Activated CD8-positive, alpha-beta memory T cell treated with anti-CD3 and anti-CD28 coated beads for 36 hours (primary cell): ENCODE measurements at regions not wholly inside any gene's neighbourhood (a gene's known extent, or its start where the extent isn't known, plus 50 kb on each side); places are given as distances from the start of the nearest gene placed in this dataset.

ENCODE experiments used
- CTCF ChIA-PET: fragments of 350-600 bp; sonication (Branson Sonifier 250); formaldehyde crosslinking; loops from one replicate; lab custom pipeline; 2021; ENCODE audit warnings: antibody characterized with exemption; lab: Charles Lee
- POLR2A ChIA-PET: fragments of 350-600 bp; sonication (Branson Sonifier 250); formaldehyde crosslinking; loops from one replicate; lab custom pipeline; 2021; ENCODE audit warnings: antibody characterized with exemption; lab: Charles Lee

DNA sequence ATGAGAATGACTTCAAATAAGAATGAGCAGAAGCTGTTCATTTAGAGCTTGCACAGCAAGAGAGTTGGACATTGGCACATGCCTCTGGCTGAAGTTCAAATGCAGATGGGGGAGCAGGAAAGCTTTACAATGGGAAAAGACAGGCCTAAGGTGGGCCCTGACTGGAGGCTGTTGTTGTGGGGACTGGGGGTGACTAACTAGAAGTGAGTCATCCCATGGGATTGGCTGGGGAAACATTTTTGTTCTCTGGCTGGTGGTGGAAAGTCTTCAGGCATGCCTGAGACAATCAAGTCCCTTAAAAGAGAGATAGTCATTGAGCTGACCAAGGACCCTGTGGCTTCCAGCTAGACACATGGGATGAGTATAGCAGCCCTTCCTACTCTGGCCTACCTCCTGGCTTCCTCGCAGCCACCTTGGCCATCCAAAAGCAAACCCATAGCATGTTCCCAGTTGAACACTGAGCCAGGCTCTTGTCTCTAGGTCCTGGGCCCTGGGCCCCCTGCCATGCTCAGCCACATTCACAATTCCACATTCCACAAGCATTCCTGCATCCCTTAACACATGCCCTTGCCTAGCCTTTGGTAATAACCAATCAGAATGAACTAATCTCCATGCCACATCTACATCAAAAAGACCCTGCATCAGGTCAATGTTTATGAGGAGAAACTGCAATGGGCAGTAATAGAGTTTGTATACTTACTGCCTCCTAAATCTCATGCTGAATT is 873.4 kb downstream of the NLGN4Y start:
- POLR2A ChIA-PET: no interaction called here
- CTCF ChIA-PET: no interaction called here

DNA sequence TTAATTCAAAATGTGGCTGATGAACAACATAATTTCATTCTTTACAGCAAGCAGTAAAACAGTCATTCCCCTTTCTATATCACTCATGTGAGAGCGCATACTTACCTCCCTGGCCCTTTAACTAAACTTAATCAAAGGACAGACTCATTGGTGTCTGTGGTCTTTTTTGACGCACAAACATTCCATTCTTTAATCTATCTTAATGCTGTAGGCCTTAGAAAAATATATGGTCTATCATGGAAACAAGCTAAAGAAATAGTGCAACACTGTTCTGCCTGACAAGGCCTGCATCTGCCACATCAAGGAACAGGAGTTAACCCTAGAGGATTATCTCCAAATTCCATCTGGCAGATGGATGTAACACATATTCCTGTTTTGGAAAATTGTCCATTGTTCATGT is 878.1 kb downstream of the NLGN4Y start:
- ChIA-PET POLR2A (no interaction called here), CTCF (no interaction called here)

GRCh38 chrY:15404551-15404950 is 880.2 kb downstream of the NLGN4Y start:
- CTCF ChIA-PET: no interaction called here
- POLR2A ChIA-PET: no interaction called here

- POLR2A ChIA-PET: no interaction called here
- CTCF ChIA-PET: no interaction called here
These were observed 890.8 kb downstream of the NLGN4Y start for GRCh38 chrY:15415165-15415564.

DNA sequence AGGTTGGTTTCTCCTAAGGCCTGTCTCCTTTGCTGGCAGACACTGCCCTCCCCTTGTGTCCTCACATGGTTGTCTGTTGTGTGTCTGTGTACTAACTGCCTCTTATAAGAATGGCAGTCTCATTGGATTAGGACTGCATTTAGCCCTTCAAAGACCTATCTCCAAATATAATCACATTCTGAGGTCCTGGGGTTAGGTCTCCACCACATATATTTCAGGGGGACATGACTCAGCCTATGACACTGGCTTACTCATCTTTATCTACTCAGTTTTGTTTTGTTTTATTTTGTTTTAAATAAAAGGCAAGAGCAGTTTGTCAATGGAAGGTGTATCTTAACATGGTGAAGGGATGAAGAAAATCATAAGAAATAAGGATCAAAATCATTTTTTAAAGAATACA is 894.3 kb downstream of the NLGN4Y start:
- ChIA-PET CTCF (no interaction called here), POLR2A (no interaction called here)

DNA sequence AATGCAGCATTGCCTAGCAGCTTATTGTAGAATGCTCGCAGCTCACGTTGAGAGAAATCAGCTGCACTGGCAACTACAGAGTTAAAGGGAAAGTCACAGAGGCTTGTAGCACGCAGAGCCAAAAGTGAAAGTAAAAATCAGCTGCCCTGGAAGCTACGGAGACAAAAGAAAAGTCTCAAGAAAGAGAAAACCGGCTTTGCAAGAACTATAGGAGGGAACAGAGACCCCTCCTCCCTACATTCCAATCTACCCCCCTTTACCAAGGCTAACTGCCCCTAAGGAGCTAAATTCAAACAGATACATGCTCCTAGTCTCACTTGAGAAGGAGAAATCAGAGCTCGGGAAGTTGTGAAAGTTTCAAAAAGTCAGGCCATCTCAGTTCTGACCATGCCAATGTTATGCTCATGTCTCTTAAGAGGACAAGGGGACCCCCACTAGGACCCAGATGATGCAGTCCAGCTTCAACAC is 900.4 kb downstream of the NLGN4Y start:
- CTCF ChIA-PET: no interaction called here
- POLR2A ChIA-PET: no interaction called here

DNA sequence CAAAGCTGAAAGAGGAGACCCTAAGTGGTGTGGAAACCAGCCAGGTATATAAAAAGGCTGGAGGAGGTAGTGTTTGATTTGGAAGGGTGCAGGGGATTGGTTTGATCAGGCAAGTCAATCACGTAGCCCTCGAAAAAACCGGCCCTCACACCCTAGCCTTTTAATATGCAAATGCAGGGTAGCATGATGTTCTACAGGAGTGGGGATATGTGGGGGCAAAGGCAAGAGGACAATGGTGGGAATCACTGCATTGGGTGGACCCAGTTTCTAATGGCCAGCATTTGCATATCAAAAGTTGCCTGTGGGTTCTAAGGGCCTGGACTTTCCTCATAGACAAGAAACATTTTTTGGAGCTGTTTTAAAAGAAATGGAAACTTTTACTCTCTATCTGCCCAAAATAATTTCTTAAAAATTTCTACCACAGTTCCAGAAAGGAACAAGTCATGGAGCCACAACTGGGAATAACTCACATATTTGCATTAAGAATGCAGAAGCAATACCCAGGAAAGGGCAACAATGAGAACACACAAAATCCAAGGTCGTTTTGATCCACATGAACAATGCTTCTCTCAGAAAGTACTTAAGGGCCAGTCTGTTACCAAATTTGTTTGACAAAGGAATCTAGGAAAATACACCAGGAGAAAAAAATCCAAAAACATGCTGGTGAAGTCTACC is 915.8 kb downstream of the NLGN4Y start:
- CTCF ChIA-PET: no interaction called here
- POLR2A ChIA-PET: no interaction called here

- POLR2A ChIA-PET: no interaction called here
- CTCF ChIA-PET: no interaction called here
These were observed 916.5 kb downstream of the NLGN4Y start for GRCh38 chrY:15440696-15441408.

DNA sequence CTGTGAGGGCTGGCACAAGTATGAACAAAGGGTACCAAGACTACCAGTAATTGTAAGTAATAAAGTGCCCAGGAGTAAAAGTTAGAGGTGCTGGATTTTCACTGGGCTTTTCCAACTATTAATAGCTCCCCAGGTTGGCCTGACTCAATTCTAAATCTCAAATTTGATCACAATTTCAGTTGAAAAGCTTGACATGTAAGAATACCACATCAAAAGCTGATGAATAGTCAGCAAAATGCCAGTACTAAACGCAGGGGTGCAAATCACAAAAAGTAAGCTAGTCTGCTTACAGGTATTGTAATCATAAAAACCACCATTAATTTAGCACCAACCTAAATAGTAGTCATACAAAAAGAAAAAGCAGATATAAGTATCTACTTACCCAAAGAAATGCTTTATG is 917.5 kb downstream of the NLGN4Y start:
- CTCF ChIA-PET: no interaction called here

DNA sequence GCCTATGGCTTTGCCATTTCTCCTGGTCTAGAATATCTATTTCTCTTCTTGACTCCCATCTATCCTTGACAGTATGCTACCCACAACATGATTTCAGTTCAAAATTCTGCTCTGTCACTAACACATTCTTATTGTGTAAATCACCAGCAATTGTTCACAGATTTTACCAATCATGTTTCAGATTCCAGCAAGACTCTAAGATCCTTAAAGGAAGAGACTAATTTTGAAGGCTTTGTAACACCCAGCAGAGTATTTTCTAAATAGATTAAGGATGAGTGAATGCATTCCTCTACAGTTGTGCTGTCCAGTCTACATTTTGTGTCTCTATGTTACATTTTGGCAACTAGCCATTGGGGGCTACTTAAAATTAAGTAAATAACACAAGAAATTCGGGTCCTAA is 921.5 kb downstream of the NLGN4Y start:
- ChIA-PET CTCF (no interaction called here), POLR2A (no interaction called here)

More for the DNA sequence above, 917.5 kb downstream of the NLGN4Y start:
- POLR2A ChIA-PET: no interaction called here

GRCh38 chrY:15446861-15447260 is 922.5 kb downstream of the NLGN4Y start:
- ChIA-PET POLR2A (no interaction called here), CTCF (no interaction called here)

- ChIA-PET CTCF (no interaction called here), POLR2A (no interaction called here)
These were observed 923.6 kb downstream of the NLGN4Y start for GRCh38 chrY:15447959-15448358.

DNA sequence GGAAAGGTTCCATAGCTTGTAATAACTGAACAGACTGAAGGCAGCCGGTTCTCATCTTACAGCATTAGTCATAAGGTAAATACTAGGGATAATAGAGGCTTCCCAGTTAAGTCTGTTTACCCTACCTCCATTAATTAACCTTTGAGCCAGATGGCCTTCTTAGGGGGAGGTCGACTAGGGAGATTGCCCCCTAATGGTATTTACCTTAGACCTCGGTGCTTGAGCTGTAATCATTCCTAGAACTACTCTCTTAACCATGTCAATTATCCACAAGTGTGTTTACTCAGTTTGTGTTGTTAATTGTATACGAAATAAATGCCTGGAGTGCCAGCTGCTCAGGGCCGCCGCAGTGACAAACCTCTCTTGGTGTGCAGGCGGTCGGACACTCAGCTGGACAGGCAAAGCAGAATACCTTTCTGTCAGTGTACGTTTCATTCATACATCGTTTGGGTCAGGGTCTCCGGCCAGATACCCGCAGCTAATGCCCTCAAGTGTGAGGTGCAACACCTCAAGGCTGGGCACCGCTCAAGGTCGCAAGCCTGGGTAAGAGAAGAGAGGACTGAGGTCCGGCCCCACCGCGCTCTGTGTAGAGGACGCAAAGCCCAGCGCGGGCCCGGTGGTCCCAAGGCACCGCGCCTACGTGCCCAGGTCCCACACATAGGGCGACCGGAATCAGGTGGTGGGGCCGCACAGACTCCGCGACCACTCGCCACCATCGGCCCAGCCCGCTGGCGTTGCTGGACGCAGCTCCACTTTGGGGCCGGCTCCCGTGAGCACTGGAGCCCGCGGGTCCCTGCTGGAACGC is 931.0 kb downstream of the NLGN4Y start:
- CTCF ChIA-PET: no interaction called here
- POLR2A ChIA-PET: no interaction called here

DNA sequence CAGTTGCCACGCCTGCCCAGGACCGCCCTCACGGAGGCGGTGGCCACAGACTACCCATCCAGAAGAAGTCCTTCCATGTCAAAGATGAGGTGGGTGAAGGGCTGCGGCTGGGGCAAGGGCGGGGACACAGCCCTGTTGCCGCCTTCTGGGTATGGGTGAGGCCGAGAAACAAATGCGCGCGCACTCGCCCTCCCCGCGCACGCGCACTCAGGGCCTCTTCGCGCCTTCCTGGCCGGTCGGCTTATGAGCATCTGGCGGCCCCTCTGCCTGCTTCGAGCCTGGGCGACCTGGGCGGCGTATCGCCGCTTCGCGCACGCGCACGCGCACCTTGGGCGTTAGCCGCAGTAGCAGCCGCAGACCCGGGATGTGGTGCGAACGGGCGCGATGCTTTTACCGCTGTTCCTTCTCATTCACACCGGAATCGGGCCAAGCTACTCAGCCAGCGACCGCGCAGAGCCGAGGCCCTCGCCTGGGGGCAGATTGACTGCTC is 931.7 kb downstream of the NLGN4Y start:
- POLR2A ChIA-PET: no interaction called here
- CTCF ChIA-PET: no interaction called here

DNA sequence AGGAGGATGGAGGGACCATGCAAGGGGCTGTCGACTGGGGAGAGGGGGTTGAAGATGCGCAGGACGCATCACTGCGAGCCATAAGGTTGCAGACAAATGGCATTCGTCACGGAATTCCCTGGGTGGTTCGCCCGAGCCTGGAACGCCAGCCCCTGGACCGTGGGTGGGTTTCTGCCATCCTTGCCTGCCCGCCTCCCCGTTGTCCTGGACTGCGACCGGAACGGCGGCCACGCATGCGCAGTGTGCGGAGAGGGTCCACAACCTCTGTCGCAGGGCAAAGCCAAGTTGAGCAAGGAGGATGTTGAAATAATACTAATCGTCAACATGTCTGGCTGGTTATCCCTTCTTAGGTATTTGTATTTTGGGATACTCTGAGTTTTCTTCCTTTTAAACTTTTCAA is 932.2 kb downstream of the NLGN4Y start:
- POLR2A ChIA-PET: no interaction called here
- CTCF ChIA-PET: no interaction called here

- ChIA-PET CTCF (no interaction called here), POLR2A (no interaction called here)
These were observed 933.4 kb downstream of the NLGN4Y start for GRCh38 chrY:15457682-15458081.

- ChIA-PET CTCF (no interaction called here), POLR2A (no interaction called here)
These were observed 934.1 kb downstream of the NLGN4Y start for GRCh38 chrY:15458426-15458825.

- ChIA-PET CTCF (no interaction called here), POLR2A (no interaction called here)
These were observed 941.6 kb downstream of the NLGN4Y start for GRCh38 chrY:15465880-15466279.

DNA sequence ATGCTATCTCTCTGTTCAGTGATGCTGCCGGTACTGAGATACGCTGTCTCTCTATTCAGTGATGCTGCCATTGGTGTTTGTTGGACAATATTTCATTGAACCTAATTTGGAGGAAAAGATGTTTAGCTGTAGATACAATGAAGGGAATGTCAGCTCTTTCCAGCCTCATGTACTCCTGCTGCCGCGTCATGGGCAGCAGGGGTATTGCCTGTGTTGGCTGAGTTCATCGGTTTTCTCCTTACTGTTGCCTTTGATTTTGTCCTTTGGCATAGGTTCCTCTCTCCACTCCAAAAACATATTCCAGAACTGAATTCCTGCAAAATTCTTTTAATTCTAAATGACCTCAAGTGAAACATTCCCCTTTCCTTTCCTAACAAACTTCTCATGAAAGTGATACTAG is 942.6 kb downstream of the NLGN4Y start:
- CTCF ChIA-PET: no interaction called here
- POLR2A ChIA-PET: no interaction called here

DNA sequence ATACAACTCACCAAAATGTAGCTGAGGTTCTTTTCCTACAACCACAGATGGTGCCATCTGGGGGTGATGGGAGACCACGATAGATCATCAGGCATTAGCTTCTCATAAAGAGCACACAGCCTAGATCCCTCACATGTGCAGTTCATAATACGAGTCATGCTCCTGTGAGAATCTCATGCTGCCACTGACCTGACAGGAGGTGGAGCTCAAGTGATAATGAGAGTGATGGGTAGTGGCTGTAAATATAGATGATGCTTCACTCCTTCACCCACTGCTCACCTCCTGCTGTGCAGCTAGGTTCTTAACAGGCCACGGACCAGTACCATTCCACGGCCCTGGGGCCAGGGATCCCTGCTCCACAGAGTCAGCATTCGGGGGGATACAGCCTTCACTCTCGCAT is 943.8 kb downstream of the NLGN4Y start:
- CTCF ChIA-PET: no interaction called here
- POLR2A ChIA-PET: no interaction called here
